ENCODE measurements at regions not wholly inside any gene's neighbourhood (a gene's known extent, or its start where the extent isn't known, plus 50 kb on each side); places are given as distances from the start of the nearest gene placed in this dataset.
"Not testable (repeated sequence)": the region's sequence is repeated elsewhere in the genome, so short reads cannot be mapped to it uniquely, and the experiment has no call there.

DNA sequence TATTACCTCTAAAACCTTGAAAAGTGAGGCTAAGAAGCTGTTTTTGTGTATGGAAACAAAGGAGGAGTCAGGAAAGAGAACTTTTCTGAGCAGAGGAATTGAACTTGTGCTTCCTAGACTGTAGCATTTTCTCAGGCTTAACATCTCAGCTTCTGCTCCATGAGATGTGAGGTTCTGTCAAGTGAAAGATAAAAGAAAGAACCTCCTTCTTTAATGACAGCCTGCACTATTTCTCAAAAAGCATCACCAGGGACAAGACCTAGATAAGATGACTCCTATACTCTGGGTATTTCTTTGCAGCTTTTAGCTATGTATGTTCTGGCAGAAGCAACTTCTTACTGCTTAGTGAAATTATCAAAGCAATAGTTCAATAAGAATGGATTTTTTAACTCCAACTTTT, 87.6 kb upstream of the KCNQ5 start:
- DNase-seq: no peak

DNA sequence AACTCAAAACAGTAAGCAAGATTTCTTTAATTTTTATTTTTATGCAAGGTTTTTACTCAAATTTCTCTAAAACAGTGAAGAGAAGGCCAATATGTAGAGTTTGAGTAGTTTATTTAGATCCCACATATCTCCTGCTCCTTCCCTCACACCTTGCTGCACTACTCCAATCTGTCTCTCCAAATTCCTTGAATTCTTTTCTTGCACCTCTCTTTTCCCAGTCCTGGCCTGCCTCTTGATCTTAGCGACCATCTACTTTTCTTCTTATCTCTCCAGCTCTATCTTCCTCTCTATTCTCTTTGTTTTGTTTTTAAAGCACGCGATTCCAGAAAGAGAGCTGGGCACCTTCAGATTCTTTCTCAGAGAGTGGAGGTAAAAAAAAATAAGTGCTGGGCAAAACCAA, 86.7 kb upstream of the KCNQ5 start:
- DNase-seq: no peak

DNA sequence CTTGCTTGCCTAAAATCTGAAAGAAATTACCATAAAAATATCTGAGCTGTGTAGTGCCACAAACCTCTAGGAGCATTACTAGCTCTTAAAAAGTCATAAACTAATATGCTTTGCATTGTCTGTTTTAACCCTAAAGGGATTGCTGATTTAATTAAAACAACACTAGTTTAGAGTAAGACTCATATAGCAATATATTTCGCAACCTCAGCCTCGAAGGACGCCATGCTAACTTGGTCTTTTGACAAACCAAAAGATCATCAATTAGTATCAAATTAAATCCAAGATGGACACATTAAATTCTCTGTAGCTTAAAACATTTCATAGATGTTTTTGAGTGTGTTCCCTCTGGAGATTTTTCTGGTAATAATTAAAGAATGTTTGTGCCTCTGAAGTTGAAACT, 74.8 kb upstream of the KCNQ5 start:
- no peak for DNase-seq

DNA sequence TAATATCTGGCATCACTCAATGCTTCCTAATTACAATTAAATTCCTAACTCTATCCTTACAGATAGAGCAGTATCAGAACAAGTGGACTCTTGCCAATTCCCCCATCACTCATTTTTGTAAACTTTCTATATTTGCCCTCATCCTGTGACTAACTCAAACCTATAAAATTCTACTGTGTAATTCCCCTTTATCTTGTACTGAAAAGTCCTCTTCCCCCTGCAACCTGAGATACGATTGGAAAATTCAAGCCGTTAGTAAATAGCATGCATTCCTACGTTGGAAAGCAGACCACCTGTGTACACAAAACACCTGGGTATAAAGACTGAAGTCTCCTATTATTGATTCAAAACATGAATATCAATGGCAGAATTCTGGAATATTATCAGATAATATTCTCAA, 70.4 kb upstream of the KCNQ5 start:
- no peak for DNase-seq

DNA sequence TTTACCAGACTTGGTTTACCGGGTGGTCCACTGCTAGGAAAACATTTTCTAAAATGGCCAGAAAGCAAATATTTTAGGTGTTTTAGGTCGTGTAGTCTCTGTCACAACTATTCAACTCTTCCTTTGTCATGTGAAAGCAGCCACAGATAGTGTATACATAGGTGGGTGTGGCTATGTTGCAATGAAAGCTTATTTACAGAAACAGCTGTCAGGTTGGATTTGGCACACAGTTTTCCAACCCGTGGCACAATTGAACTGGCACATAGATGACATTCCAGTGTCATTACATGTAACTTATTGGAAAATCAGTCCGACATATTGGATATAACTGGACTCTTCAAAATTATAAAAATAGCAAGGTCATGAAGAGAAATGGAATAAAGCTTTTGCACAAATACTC, 68.9 kb upstream of the KCNQ5 start:
- DNase-seq: no peak

DNA sequence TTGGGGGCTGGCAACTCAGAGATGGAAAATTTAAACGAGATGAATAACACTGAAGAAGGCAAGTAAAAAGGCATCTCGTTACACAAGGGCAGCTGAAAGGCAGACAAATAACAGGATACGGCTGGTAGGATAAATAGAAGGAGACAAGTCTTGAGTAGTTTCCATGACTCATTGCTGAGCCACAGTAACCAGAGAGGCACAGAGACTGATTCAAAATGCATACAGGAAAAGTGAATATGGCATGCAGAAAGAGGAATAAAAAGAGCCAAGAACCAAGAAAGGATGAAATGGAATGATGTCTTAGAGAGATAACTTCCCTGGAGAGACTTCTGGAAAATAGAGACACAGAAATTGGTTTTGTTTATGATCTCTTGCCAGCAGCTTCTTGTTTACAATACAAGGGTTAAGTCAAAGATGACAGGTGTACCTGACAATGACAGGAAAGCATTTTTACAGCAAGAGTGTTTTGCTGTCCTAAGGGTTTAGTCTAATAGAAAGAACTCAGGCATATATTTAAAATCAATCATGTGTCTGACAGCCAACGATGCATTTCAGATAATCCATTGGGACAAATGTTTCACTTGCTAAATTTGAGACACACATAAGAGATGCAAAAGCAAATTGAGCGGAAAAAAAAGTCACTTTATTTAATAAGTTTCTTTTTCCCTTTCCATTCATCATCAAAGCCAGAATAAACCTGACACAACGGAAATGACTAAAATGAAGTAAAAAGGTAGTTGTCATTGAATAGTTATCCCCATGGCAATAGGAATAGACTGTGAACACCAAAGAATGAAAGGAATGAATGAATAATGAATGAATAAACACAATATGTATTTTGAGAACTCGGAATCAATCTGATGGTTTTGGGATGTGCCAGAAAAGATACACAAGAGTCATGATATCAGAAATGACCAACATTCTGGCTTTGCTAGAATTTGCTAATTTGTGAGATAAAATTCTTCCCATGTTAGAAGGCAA, 68.0 kb upstream of the KCNQ5 start:
- no peak for DNase-seq

DNA sequence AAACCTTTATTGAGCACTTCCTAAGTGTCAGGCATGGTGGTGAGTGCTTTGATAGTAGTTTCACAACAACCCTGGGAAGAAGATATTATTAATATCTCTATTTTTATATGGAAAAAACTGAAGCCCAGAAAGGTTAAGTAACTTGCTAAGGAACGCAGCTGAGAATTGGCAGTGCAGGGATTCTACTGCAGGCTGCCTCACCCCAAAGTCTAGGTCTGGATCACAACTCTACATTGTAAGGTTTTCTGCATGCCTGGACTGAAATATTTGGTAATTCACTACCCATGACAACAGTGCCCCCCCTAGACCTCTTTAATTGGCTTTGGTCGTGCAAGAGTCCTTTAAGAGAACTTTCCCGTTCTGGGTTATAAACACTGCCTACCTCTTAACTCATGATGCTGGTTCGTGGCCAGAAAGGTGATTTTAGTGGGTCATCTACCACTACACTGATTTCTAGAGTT, 67.1 kb upstream of the KCNQ5 start:
- DNase-seq: no peak

DNA sequence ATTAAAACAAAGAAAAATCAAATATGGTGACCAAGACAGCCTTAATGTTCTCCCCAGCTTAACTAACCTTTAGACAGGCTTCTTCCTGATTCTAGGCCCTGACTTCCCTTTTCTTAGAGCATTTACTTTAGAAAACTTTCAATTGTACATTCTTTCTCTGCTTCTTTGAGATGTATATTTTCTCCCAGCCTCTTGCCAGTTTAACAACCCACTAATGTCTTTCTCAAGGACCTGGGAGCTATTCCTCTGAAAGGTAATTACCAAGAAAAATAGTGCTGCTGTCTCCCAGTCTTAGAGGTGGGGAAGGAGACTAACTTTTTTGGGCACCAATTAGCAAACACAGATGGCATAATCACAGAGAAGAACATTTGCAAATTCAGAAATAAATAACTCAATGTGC, 62.8 kb upstream of the KCNQ5 start:
- DNase-seq: no peak

DNA sequence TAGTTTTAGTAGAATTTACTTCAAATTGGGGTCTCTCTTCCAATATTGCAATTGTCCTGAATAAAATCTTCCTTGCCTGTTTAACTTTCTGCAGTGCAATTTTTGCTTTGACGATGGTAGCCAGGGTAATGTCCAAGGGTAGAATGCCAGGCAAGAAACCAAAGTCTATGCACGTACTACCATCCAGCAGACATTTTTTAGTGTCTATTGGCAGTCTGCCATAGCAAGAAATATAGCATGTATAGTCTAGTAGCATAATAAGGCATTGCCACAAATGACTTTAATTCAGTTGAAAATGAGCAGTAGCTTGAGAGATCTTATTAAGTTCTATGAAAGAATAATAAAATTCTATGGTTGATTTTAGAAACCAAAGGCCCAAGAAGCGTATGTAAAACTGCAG, 62.3 kb upstream of the KCNQ5 start:
- DNase-seq: no peak

DNA sequence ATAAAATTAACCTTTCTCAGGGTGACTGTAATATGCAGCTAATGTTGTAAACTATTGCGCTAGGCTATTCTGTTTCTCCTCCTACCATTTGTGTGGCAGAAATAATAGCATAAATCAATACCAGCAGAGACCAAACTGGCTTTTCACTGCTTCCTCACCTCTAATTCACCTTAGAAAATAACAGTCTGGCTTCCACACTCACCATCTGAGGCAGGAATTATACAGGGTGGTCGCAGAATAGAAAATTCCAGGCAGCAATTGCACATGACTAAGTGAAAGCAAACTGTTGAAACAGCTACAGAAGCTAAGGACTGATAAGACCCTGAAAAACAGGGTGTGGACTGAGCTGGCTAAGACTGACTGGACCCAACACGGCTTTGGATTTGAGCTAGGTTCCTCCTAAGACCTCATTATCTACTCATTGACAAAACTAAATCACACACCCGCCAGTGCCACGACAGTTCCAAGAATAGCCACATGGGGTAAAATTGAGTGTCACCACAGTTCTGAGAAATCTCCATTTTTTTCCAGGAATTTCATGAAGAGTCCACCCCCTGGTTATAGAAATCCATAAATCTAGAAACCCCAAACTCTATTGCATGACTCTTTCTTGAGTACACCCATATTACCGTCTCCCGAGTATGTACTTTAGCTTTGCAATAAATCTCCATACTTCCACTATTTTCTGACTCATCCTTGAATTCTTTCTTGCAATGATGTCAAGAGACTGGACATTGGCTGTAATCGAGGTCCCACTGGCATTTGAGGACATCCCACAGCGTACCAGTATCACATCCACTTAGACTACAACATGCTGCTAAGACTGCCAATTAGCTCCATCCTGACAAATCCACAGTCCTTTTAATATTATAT, 60.9 kb upstream of the KCNQ5 start:
- DNase-seq: no peak

DNA sequence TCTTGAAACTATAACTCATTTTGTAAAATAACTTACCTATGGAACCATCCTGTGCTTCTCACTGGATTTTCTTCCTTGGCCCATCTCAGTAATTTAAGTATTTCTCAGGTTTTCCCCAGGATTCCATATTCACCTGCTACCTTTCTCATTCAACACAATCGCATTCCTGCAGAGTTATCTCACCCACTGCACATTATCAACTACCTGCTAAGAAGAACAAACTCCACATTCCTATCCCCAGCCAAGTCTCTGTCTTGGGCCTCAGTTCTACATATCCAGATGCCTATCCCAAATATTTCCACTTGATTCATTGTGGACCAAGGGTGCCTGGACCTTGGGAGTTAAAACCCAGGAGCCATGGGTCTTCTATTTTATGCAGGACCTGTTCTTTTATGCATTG, 60.2 kb upstream of the KCNQ5 start:
- no peak for DNase-seq

DNA sequence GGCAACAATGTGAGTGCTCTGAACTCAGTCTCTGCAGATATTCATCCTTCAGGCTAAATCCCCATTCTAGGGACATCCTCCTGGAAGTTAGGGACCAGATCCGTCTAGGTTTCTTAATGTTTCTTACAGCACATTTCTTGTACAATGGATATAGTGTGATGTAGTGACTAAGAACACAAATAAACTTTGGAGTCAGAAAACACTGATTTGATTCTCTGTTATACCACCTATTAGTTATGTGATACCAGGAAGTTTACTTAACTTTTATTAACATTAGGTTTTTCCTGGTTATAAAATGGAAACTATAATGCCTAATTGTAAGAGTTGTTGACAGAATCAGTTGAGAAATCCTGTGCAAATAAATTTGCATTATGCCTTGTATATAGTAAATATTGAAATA, 57.6 kb upstream of the KCNQ5 start:
- DNase-seq: no peak

DNA sequence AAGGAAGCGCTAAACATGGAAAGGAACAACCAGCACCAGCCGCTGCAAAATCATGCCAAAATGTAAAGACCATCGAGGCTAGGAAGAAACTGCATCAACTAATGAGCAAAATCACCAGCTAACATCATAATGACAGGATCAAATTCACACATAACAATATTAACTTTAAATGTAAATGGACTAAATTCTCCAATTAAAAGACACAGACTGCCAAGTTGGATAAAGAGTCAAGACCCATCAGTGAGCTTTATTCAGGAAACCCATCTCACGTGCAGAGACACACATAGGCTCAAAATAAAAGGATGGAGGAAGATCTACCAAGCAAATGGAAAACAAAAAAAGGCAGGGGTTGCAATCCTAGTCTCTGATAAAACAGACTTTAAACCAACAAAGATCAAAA, 49.9 kb upstream of the KCNQ5 start:
- not testable (repeated sequence) for DNase-seq

All from activated T-cell treated with anti-CD3 and anti-CD28 coated beads, Interleukin-2, amount 50 U/mL, for 1 hour (primary cell).